ENCODE measurements at regions not wholly inside any gene's neighbourhood (a gene's known extent, or its start where the extent isn't known, plus 50 kb on each side); places are given as distances from the start of the nearest gene placed in this dataset.

DNA sequence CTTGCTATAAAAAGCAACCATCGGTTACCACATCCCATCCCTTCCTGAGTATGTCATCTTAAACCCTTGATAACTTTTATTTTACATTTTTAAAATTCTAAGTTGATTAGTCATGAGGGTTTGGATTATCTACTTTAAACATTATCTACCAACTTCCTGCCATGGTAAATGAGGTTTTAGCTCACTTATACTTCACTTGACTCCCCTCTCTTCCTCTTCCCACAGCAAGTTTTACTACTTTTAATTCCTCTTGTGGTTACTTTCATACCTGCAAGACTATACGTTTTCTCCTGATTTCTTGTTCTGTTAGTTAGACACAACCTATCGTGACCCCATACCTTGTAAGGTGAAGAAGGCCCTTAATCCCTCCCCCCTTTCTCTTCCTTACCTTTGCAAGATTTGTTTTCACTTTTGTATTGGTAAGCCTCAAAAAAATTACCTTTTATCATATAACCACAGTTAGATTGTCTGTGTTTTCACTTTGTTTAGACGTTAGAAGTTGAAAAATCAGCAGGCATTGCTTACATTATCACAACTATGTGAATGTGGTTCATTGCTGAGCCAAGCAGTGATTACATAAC lies 60.1 kb upstream of the OGFRL1 start (continued):
- TF ChIP-seq CEBPB (IDR thresholded peaks at IDR 0.05; ENCODE audit: low read depth, low read length): no peak
